HL-60/S4 treated with retinoic acid at 250 ng/mL for 4 days and 3 days (cell line): ENCODE measurements at regions not wholly inside any gene's neighbourhood (a gene's known extent, or its start where the extent isn't known, plus 50 kb on each side); places are given as distances from the start of the nearest gene placed in this dataset.

ENCODE experiments used
- in situ Hi-C: fragments of 300-500 bp; cut with MboI; formaldehyde crosslinking; loops from 2 replicates; pipeline ENCODE4 v1.7.0; 2022; ENCODE audit warnings: low sequenced_read_pairs

- in situ Hi-C loops, result no loop called here
These were observed 548.9 kb upstream of the CDH8 start for GRCh38 chr16:62585041-62585545.

- in situ Hi-C loops, result no loop called here
These were observed 547.2 kb upstream of the CDH8 start for GRCh38 chr16:62583414-62583813.

- in situ Hi-C loops, result no loop called here
These were observed 537.2 kb upstream of the CDH8 start for GRCh38 chr16:62573466-62573865.

- in situ Hi-C loops, result no loop called here
These were observed 532.7 kb upstream of the CDH8 start for GRCh38 chr16:62568926-62569325.

- in situ Hi-C loops, result no loop called here
These were observed 529.5 kb upstream of the CDH8 start for GRCh38 chr16:62565706-62566105.

- in situ Hi-C loops, result no loop called here
These were observed 528.1 kb upstream of the CDH8 start for GRCh38 chr16:62564291-62564690.

- in situ Hi-C loops, result no loop called here
These were observed 525.9 kb upstream of the CDH8 start for GRCh38 chr16:62562121-62562520.

GRCh38 chr16:62549875-62550274 is 513.6 kb upstream of the CDH8 start:
- in situ Hi-C loops, result no loop called here

- in situ Hi-C loops, result no loop called here
These were observed 511.9 kb upstream of the CDH8 start for GRCh38 chr16:62548095-62548494.

GRCh38 chr16:62546701-62547100 is 510.5 kb upstream of the CDH8 start:
- in situ Hi-C loops, result no loop called here

GRCh38 chr16:62545039-62545438 is 508.8 kb upstream of the CDH8 start:
- in situ Hi-C loops, result no loop called here

GRCh38 chr16:62543516-62543915 is 507.3 kb upstream of the CDH8 start:
- in situ Hi-C loops, result no loop called here

- in situ Hi-C loops, result no loop called here
These were observed 503.4 kb upstream of the CDH8 start for GRCh38 chr16:62539657-62540056.

- in situ Hi-C loops, result no loop called here
These were observed 494.2 kb upstream of the CDH8 start for GRCh38 chr16:62530426-62530825.

GRCh38 chr16:62516001-62516400 is 479.8 kb upstream of the CDH8 start:
- in situ Hi-C loops, result no loop called here

GRCh38 chr16:62503073-62503472 is 466.8 kb upstream of the CDH8 start:
- in situ Hi-C loops, result no loop called here

GRCh38 chr16:62478903-62479458 is 442.7 kb upstream of the CDH8 start:
- in situ Hi-C loops, result no loop called here

GRCh38 chr16:62477796-62478195 is 441.6 kb upstream of the CDH8 start:
- in situ Hi-C loops, result no loop called here

GRCh38 chr16:62475573-62475972 is 439.3 kb upstream of the CDH8 start:
- in situ Hi-C loops, result no loop called here

GRCh38 chr16:62462971-62463370 is 426.7 kb upstream of the CDH8 start:
- in situ Hi-C loops, result no loop called here

- in situ Hi-C loops, result no loop called here
These were observed 414.1 kb upstream of the CDH8 start for GRCh38 chr16:62450291-62450690.

- in situ Hi-C loops, result no loop called here
These were observed 409.7 kb upstream of the CDH8 start for GRCh38 chr16:62445909-62446308.

- in situ Hi-C loops, result no loop called here
These were observed 388.0 kb upstream of the CDH8 start for GRCh38 chr16:62424206-62424605.
